ENCODE measurements at regions not wholly inside any gene's neighbourhood (a gene's known extent, or its start where the extent isn't known, plus 50 kb on each side); places are given as distances from the start of the nearest gene placed in this dataset.

DNA sequence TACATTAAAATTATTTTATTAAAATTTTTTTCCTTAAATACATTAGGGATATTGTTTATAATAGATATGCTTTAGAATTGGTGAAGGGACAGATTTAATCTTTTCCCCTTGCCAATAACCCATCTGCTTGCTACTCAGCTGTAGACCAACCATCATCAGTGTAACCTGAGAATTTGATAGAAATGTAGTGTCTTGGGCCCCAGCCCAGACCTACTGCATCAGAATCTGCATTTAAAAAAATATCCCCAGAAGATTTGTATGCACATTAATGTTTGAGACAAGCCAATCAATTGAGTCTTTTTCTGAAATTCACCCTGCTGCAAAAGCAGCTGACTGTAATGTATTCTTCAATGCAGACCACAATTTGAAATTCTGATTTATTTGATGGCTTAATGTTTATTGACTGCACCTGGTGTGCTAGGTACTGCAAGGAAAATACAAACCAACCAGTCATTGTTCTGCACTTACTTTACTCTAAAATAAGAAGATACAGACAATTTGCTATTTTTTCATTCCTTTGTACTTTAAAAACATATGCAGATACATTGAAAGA, 190.7 kb upstream of the SGO1 start:
- no peak for TF ChIP-seq POLR2A (IDR thresholded peaks at IDR 0.05)
- TF ChIP-seq, protein P1, sequence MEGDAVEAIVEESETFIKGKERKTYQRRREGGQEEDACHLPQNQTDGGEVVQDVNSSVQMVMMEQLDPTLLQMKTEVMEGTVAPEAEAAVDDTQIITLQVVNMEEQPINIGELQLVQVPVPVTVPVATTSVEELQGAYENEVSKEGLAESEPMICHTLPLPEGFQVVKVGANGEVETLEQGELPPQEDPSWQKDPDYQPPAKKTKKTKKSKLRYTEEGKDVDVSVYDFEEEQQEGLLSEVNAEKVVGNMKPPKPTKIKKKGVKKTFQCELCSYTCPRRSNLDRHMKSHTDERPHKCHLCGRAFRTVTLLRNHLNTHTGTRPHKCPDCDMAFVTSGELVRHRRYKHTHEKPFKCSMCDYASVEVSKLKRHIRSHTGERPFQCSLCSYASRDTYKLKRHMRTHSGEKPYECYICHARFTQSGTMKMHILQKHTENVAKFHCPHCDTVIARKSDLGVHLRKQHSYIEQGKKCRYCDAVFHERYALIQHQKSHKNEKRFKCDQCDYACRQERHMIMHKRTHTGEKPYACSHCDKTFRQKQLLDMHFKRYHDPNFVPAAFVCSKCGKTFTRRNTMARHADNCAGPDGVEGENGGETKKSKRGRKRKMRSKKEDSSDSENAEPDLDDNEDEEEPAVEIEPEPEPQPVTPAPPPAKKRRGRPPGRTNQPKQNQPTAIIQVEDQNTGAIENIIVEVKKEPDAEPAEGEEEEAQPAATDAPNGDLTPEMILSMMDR (IDR thresholded peaks at IDR 0.05), result no peak

Data from vagina (tissue), 2 donors.